LNCaP clone FGC (cell line): ENCODE measurements at regions not wholly inside any gene's neighbourhood (a gene's known extent, or its start where the extent isn't known, plus 50 kb on each side); places are given as distances from the start of the nearest gene placed in this dataset.
A peak's percentile ranks its signal among the peaks of the same experiment; 100 is the strongest.

Source experiments
- DNase-seq: peaks from one replicate; pipeline ENCODE4 v3.0.0-alpha.2; 2011; ENCODE audit warnings: low read depth
- H3K4me3 ChIP-seq: 2 replicates; pipeline ENCODE4 v1.5.1; 2011; ENCODE audit warnings: mild to moderate bottlenecking, low read depth, low read length, control low read depth
- TF ChIP-seq, protein P1 (sequence below): IDR thresholded peaks from 2 replicates; pipeline ENCODE4 v1.5.1; 2012; ENCODE audit warnings: mild to moderate bottlenecking; ENCODE audit not compliant: control insufficient read depth, insufficient read depth; ENCODE audit errors: extremely low read depth

DNA sequence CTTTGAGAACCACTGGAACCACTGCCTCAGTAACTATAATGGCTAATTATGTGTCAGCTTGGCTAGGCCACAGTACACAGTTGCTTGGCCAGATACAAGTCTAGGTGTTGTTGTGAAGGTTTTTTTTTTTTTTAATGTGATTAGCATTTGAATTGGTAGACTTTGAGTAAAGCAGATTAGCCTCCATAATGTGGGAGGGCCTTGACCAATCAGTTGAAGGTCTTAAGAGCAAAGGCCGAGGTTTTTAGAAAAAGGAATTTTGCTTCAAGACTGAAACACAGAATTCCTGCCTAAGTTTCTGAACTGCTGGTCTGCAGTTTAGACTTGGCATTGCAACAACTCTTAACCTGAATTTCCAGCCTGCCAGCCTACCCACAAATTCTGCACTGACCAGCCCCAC is 451.6 kb upstream of the AZI2 start:
- DNase-seq: no peak
- TF ChIP-seq, protein P1, sequence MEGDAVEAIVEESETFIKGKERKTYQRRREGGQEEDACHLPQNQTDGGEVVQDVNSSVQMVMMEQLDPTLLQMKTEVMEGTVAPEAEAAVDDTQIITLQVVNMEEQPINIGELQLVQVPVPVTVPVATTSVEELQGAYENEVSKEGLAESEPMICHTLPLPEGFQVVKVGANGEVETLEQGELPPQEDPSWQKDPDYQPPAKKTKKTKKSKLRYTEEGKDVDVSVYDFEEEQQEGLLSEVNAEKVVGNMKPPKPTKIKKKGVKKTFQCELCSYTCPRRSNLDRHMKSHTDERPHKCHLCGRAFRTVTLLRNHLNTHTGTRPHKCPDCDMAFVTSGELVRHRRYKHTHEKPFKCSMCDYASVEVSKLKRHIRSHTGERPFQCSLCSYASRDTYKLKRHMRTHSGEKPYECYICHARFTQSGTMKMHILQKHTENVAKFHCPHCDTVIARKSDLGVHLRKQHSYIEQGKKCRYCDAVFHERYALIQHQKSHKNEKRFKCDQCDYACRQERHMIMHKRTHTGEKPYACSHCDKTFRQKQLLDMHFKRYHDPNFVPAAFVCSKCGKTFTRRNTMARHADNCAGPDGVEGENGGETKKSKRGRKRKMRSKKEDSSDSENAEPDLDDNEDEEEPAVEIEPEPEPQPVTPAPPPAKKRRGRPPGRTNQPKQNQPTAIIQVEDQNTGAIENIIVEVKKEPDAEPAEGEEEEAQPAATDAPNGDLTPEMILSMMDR: no peak
- H3K4me3 ChIP-seq: no peak overlapping the region

DNA sequence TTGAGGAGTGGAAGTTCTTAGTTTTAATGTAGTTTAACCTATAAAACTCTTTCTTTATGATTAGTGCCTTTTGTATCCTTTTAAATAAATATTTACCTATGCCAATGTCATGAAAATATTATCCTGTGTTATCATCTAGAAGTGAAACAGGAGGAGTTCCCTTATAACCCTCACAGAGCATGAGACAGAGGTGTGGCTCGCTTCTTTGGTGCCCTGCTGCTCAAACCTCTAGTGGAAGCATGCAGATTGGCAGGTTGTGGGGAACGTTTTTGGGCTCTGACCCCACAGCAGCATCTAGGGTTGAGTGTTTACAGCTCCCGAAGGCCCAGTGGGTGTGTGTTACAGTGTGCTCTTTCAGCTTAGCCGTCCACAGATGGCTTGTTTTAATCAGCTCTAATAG is 459.4 kb upstream of the AZI2 start:
- DNase-seq: no peak
- TF ChIP-seq, protein P1: no peak
- no peak overlapping the region for H3K4me3 ChIP-seq

DNA sequence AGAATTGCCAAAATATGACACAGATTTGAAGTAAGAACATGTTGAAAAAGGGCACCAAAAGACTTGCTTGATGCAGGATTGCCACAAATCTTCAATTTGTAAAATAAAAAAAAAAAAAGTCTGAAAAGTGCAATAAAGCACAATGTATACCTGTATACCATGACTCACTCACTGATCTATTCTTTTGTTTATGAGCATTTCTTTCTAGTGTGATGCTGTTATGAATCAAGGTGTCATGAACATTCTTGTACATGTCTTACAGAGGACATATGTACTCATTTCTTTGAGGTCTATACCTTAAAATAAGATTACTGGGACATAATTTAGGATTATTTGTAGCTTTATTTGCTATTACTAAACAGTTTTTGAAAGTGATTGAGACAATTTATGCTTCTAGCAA is 464.9 kb upstream of the RBMS3 start:
- no peak overlapping the region for H3K4me3 ChIP-seq
- no peak for DNase-seq
- TF ChIP-seq, protein P1: no peak

DNA sequence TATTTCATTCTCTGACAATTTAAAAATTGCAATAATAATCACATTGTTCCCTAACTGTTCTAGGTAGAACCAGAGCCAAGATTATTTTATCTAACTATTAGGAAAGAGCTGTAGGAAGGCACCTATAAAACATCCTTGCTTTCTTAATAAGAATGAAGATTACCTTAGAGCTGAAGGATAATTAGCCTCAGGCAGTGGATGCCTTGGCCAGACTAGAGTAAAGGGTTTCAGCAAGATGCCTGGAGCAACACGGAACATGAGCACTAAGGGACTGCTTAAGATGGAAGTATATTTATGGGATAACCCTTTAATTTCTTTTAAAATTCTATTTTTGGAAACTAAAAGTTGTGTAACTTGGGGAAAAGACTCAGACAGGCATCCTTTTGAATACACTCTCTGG is 456.6 kb upstream of the RBMS3 start:
- TF ChIP-seq, protein P1: no peak
- DNase-seq: no peak
- H3K4me3 ChIP-seq: no peak overlapping the region

DNA sequence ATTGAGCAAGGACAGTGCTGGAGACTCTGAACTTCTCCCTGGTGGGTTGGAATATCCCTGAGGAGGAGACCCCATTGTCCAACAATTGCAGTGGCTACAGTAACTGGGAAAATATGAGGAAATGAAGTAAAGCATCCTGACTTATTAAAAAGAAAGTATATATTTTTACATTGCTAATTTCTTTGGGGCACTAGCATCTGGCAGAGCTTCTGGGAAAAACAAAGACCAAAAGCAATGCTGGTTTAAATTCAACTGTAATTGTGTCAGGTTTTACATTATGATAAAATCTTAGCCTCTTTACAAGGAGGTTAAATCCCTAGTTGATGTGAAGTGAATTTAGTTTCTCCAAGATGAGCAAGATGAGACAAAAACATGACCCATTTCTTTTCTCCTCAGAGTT is 454.0 kb upstream of the RBMS3 start:
- TF ChIP-seq, protein P1: no peak
- no peak for DNase-seq
- no peak overlapping the region for H3K4me3 ChIP-seq

DNA sequence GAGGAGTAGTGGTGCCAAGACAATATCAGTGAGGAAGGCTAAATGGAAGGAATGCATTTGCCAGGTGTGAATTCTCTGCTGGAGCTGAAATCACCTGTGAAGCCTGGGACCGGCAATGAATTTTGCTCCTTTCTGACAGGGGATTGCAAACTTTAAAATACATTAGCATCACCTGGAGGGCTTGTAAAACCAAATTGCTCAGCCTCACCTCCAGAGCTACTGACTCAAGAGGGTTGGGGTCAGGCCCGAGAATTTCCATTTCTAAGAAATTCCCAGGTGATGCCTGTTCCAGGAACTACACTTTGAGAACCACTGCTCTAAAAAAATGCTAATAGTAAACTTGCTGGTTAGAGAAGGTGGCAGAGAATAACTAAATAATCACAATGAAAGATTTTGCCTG is 445.6 kb upstream of the RBMS3 start:
- TF ChIP-seq, protein P1: no peak
- H3K4me3 ChIP-seq: no peak overlapping the region
- DNase-seq: no peak

DNA sequence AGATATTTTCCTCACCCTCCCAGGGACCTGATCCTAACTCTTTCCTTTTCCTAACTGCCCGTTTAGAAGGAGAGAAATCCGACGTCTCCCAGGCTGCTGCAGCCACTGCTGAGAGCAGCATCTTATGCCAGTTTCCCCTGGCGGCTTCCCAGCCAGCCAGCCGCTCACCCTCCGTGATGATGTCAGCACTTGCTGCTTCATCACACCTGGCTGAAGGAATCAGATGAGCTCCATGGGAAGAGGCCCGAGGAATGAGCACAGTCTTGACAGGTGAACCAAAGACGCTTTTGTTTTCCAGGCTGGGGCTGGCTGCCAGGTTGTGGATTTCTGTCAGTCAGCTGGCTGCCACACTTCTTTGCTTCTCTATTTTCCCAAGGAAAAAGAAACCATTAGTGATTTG is 445.1 kb upstream of the RBMS3 start:
- peak; percentile 10 for DNase-seq
- H3K4me3 ChIP-seq: no peak overlapping the region
- TF ChIP-seq, protein P1: no peak
